Neural cell (in vitro differentiated cells): ENCODE measurements at regions not wholly inside any gene's neighbourhood (a gene's known extent, or its start where the extent isn't known, plus 50 kb on each side); places are given as distances from the start of the nearest gene placed in this dataset.

ENCODE experiments used
- H2AFZ ChIP-seq: fragments of 200-600, 300-800 bp; sonication (generic), shearing (Covaris generic); 2 replicates; pipeline ENCODE4 v1.6.0; 2014; ENCODE audit warnings: low read depth, mild to moderate bottlenecking, antibody characterized with exemption, low read length, moderate library complexity
- H3F3A ChIP-seq: fragments of 200-600 bp; shearing (Covaris generic); 2 replicates; pipeline ENCODE4 v1.6.1; 2016; ENCODE audit warnings: mild to moderate bottlenecking, moderate library complexity, mixed read lengths, antibody characterized with exemption, low read length; ENCODE audit not compliant: insufficient read depth, poor library complexity, severe bottlenecking
- H3K27ac ChIP-seq: fragments of 200-600, 300-800 bp; sonication (generic), shearing (Covaris generic); 2 replicates; pipeline ENCODE4 v1.5.1; 2014; ENCODE audit warnings: mild to moderate bottlenecking, low read length, moderate library complexity
- H3K27me3 ChIP-seq: fragments of 300-800, 200-600 bp; sonication (generic), shearing (Covaris generic); 2 replicates; pipeline ENCODE4 v1.6.0; 2014; ENCODE audit warnings: mild to moderate bottlenecking, low read depth, low read length, moderate library complexity; ENCODE audit not compliant: insufficient read depth
- H3K36me3 ChIP-seq: fragments of 300-800, 200-600 bp; sonication (generic), shearing (Covaris generic); 2 replicates; pipeline ENCODE4 v1.5.1; 2014; ENCODE audit warnings: mild to moderate bottlenecking, antibody characterized with exemption, low read length, moderate library complexity; ENCODE audit not compliant: insufficient read depth
- H3K4me2 ChIP-seq: fragments of 300-800, 200-600 bp; sonication (generic), shearing (Covaris generic); 2 replicates; pipeline ENCODE4 v1.6.0; 2014; ENCODE audit warnings: mild to moderate bottlenecking, low read length
- H3K4me3 ChIP-seq: fragments of 300-800, 200-600 bp; sonication (generic), shearing (Covaris generic); 2 replicates; pipeline ENCODE4 v1.5.1; 2014; ENCODE audit warnings: mild to moderate bottlenecking, low read length, moderate library complexity
- H3K79me2 ChIP-seq: fragments of 200-600 bp; shearing (Covaris generic); replicated peaks from 2 replicates; pipeline ENCODE4 v1.6.0; 2014; ENCODE audit warnings: mild to moderate bottlenecking, low read length, moderate library complexity; ENCODE audit not compliant: insufficient read depth
- H3K9ac ChIP-seq: fragments of 300-800, 200-600 bp; sonication (generic), shearing (Covaris generic); 2 replicates; pipeline ENCODE4 v1.6.1; 2016; ENCODE audit warnings: mild to moderate bottlenecking, low read length, mixed read lengths
- H3K9me2 ChIP-seq: fragments of 200-600 bp; shearing (Covaris generic); 2 replicates; pipeline ENCODE4 v1.6.1; 2016; ENCODE audit warnings: mild to moderate bottlenecking, low read length, mixed read lengths; ENCODE audit not compliant: insufficient read depth
- H3K9me3 ChIP-seq: fragments of 200-600, 300-800 bp; sonication (generic), shearing (Covaris generic); 2 replicates; pipeline ENCODE4 v1.6.1; 2016; ENCODE audit warnings: mild to moderate bottlenecking, mixed run types, low read length, moderate library complexity, mixed read lengths
- H4K20me1 ChIP-seq: fragments of 200-600 bp; shearing (Covaris generic); 2 replicates; pipeline ENCODE4 v1.6.1; 2016; ENCODE audit warnings: mild to moderate bottlenecking, mixed run types; ENCODE audit not compliant: insufficient read depth
- EP300 ChIP-seq: fragments of 450-650 bp; conservative IDR thresholded peaks from 2 replicates; pipeline ENCODE4 v1.6.1; 2014; ENCODE audit warnings: antibody characterized with exemption, mild to moderate bottlenecking, moderate library complexity; ENCODE audit not compliant: poor library complexity, severe bottlenecking
- EZH2 ChIP-seq: fragments of 200-600, 300-800 bp; shearing (Covaris generic), sonication (generic); IDR thresholded peaks from 2 replicates; pipeline ENCODE4 v1.6.1; 2014; ENCODE audit warnings: antibody characterized with exemption, low read length, borderline replicate concordance, mild to moderate bottlenecking; ENCODE audit not compliant: insufficient read depth, poor library complexity, severe bottlenecking
- MXI1 ChIP-seq: fragments of 450-650 bp; conservative IDR thresholded peaks from 2 replicates; pipeline ENCODE4 v1.6.1; 2014; ENCODE audit warnings: antibody characterized with exemption, mild to moderate bottlenecking; ENCODE audit not compliant: poor library complexity, severe bottlenecking
- POLR2AphosphoS5 ChIP-seq: IDR thresholded peaks from 2 replicates; pipeline ENCODE4 v1.6.1; 2012
- RAD21 ChIP-seq: fragments of 450-650 bp; conservative IDR thresholded peaks from 2 replicates; pipeline ENCODE4 v1.6.1; 2014; ENCODE audit warnings: antibody characterized with exemption, mild to moderate bottlenecking, moderate library complexity
- SMC3 ChIP-seq: fragments of 450-650 bp; conservative IDR thresholded peaks from 2 replicates; pipeline ENCODE4 v1.6.1; 2014; ENCODE audit warnings: antibody characterized with exemption, mild to moderate bottlenecking, moderate library complexity; ENCODE audit not compliant: poor library complexity
- TAF1 ChIP-seq: IDR thresholded peaks from 2 replicates; pipeline ENCODE4 v1.6.1; 2012; ENCODE audit warnings: low read depth
- TF ChIP-seq, protein P1 (sequence below): IDR thresholded peaks from 2 replicates; pipeline ENCODE4 v1.6.1; 2012; ENCODE audit warnings: borderline replicate concordance
- TF ChIP-seq, protein P2 (sequence below): fragments of 450-650 bp; IDR thresholded peaks from 2 replicates; pipeline ENCODE4 v1.5.1; 2014; ENCODE audit warnings: antibody characterized with exemption, mild to moderate bottlenecking, moderate library complexity; ENCODE audit not compliant: poor library complexity, severe bottlenecking

GRCh38 chr1:218624052-218624451 is 278.9 kb downstream of the TGFB2 start:
- no peak overlapping the region for H2AFZ ChIP-seq
- H3K9me2 ChIP-seq: no peaks in the 10 kb centered on the region
- no peak overlapping the region for H3K4me2 ChIP-seq
- no peaks in the 10 kb centered on the region for H3K36me3 ChIP-seq
- no peaks in the 10 kb centered on the region for H4K20me1 ChIP-seq
- TF ChIP-seq, protein P1, sequence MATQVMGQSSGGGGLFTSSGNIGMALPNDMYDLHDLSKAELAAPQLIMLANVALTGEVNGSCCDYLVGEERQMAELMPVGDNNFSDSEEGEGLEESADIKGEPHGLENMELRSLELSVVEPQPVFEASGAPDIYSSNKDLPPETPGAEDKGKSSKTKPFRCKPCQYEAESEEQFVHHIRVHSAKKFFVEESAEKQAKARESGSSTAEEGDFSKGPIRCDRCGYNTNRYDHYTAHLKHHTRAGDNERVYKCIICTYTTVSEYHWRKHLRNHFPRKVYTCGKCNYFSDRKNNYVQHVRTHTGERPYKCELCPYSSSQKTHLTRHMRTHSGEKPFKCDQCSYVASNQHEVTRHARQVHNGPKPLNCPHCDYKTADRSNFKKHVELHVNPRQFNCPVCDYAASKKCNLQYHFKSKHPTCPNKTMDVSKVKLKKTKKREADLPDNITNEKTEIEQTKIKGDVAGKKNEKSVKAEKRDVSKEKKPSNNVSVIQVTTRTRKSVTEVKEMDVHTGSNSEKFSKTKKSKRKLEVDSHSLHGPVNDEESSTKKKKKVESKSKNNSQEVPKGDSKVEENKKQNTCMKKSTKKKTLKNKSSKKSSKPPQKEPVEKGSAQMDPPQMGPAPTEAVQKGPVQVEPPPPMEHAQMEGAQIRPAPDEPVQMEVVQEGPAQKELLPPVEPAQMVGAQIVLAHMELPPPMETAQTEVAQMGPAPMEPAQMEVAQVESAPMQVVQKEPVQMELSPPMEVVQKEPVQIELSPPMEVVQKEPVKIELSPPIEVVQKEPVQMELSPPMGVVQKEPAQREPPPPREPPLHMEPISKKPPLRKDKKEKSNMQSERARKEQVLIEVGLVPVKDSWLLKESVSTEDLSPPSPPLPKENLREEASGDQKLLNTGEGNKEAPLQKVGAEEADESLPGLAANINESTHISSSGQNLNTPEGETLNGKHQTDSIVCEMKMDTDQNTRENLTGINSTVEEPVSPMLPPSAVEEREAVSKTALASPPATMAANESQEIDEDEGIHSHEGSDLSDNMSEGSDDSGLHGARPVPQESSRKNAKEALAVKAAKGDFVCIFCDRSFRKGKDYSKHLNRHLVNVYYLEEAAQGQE: no peak
- TF ChIP-seq, protein P2, sequence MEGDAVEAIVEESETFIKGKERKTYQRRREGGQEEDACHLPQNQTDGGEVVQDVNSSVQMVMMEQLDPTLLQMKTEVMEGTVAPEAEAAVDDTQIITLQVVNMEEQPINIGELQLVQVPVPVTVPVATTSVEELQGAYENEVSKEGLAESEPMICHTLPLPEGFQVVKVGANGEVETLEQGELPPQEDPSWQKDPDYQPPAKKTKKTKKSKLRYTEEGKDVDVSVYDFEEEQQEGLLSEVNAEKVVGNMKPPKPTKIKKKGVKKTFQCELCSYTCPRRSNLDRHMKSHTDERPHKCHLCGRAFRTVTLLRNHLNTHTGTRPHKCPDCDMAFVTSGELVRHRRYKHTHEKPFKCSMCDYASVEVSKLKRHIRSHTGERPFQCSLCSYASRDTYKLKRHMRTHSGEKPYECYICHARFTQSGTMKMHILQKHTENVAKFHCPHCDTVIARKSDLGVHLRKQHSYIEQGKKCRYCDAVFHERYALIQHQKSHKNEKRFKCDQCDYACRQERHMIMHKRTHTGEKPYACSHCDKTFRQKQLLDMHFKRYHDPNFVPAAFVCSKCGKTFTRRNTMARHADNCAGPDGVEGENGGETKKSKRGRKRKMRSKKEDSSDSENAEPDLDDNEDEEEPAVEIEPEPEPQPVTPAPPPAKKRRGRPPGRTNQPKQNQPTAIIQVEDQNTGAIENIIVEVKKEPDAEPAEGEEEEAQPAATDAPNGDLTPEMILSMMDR: no peak
- TF ChIP-seq EZH2 (no peak), MXI1 (no peak), RAD21 (no peak), POLR2AphosphoS5 (no peak), SMC3 (no peak), EP300 (no peak), TAF1 (no peak)
- H3K27ac ChIP-seq: no peak overlapping the region
- no peaks in the 10 kb centered on the region for H3F3A ChIP-seq
- no peaks in the 10 kb centered on the region for H3K9me3 ChIP-seq
- no peaks in the 10 kb centered on the region for H3K79me2 ChIP-seq
- H3K27me3 ChIP-seq: no peaks in the 10 kb centered on the region
- H3K4me3 ChIP-seq: no peak overlapping the region
- no peak overlapping the region for H3K9ac ChIP-seq

DNA sequence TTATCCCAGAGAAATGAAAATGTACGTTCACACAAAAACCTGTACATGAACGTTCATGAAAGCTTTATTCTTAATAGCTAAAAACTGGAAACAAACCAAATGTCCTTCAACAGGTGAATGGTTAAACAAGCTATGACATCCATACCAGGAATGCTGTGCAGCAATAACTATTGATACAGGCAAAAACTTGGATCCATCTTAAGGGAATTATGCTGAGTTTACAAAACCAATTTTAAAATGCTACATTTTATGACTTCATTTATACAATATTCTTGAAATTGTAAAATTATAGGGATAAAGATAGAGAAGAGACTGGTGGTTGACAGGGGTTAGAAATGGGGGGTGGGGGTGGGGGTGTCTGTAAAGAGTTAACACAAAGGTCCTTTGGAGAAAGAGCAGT is 280.3 kb downstream of the TGFB2 start:
- no peaks in the 10 kb centered on the region for H4K20me1 ChIP-seq
- H3K4me3 ChIP-seq: no peak overlapping the region
- H3F3A ChIP-seq: no peaks in the 10 kb centered on the region
- no peak for TF ChIP-seq RAD21
- TF ChIP-seq, protein P2: no peak
- TF ChIP-seq, protein P1: no peak
- no peak for TF ChIP-seq POLR2AphosphoS5
- TF ChIP-seq MXI1: no peak
- TF ChIP-seq SMC3: no peak
- no peak for TF ChIP-seq TAF1
- TF ChIP-seq EP300: no peak
- no peak for TF ChIP-seq EZH2
- H3K27ac ChIP-seq: no peak overlapping the region
- H3K27me3 ChIP-seq: no peaks in the 10 kb centered on the region
- no peak overlapping the region for H2AFZ ChIP-seq
- H3K9ac ChIP-seq: no peak overlapping the region
- no peaks in the 10 kb centered on the region for H3K36me3 ChIP-seq
- no peaks in the 10 kb centered on the region for H3K79me2 ChIP-seq
- no peak overlapping the region for H3K4me2 ChIP-seq
- H3K9me3 ChIP-seq: no peaks in the 10 kb centered on the region
- no peaks in the 10 kb centered on the region for H3K9me2 ChIP-seq
